ENCODE measurements at regions not wholly inside any gene's neighbourhood (a gene's known extent, or its start where the extent isn't known, plus 50 kb on each side); places are given as distances from the start of the nearest gene placed in this dataset.

DNA sequence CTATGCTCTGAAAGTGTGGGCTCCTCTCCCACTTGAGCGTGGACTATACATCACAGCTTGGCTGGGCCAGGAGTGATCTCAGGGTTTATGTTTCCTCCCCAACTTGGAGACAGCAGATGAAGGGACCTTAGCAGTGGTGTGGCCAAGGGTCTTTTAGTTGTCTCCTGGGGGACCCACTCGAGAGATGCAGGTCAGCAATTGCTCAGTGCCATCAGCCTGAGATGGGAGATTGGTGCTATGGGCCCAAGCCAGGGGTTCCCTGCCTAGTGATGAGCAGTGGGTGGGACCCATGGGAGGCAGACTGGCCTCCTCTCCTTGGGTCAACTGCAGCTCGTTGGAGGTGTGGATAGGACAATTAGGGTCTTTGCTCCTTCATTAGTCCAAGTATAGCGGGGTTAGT is 510.5 kb upstream of the FSHR start:
- Histone ChIP-seq H2AK5ac (ENCODE audit: low read length, severe bottlenecking) (no peak overlapping the region), H2AFZ (ENCODE audit: low read depth, low read length) (no peak overlapping the region)

DNA sequence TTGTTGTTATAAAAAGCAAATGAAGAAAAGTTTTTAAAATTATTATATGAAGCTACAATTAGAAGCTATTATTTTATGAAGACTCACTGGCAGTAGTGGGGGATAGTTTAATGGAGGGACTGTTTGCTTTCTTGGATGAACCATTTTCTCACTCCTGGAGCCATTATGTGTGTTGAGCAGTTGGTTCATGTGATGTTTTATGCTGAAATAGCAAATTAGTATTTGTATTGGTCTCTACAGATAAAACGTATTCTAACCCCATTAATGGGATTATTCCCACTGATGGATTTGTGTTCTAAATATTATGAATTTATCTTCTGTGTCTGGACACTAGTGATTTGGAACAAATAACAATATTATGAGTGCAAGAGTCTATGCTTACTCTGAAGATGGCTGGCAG is 507.5 kb upstream of the FSHR start:
- no peak for DNase-seq
- Histone ChIP-seq H3K14ac (ENCODE audit: low read length in 2 of 2) (no peak overlapping the region), H3K27ac (ENCODE audit: low read length, poor library complexity, severe bottlenecking) (no peak overlapping the region), H3K23ac (ENCODE audit: low read length in 2 of 2) (no peak overlapping the region), H3K18ac (ENCODE audit: low read depth in 1 of 2, low read length in 2 of 2) (no peak overlapping the region), H3K4ac (ENCODE audit: low read depth in 1 of 2, low read length in 2 of 2) (no peak overlapping the region), H3K27me3 (ENCODE audit: control insufficient read depth in 1 of 2, insufficient read depth in 1 of 2, low read length in 2 of 2) (no peaks in the 10 kb centered on the region), H2BK15ac (ENCODE audit: low read depth, poor library complexity, severe bottlenecking) (no peak overlapping the region), H3K79me1 (replicated peaks; ENCODE audit: low read length, poor library complexity, severe bottlenecking) (no peaks in the 10 kb centered on the region), H2BK12ac (ENCODE audit: low read length in 2 of 2) (no peak overlapping the region), H3K4me2 (ENCODE audit: low read length, poor library complexity, severe bottlenecking) (no peak overlapping the region), H2AFZ (ENCODE audit: low read depth, low read length) (no peak overlapping the region), H4K91ac (ENCODE audit: low read length) (no peak overlapping the region), H3K9me3 (ENCODE audit: control insufficient read depth, low read length) (no peaks in the 10 kb centered on the region), H4K8ac (ENCODE audit: low read length) (no peak overlapping the region), H2AK5ac (ENCODE audit: low read length, severe bottlenecking) (no peak overlapping the region), H2BK5ac (ENCODE audit: low read depth, low read length, poor library complexity, severe bottlenecking) (no peak overlapping the region), H3K4me3 (ENCODE audit: insufficient read depth in 1 of 2, low read depth in 1 of 2, low read length in 2 of 2) (no peak overlapping the region), H3K36me3 (ENCODE audit: control insufficient read depth in 1 of 2, insufficient read depth in 2 of 2, low read depth in 1 of 2, low read length in 2 of 2) (no peaks in the 10 kb centered on the region), H3K4me1 (ENCODE audit: control insufficient read depth, insufficient read depth, low read depth, low read length) (no peaks in the 10 kb centered on the region), H2BK120ac (ENCODE audit: low read depth, low read length) (no peak overlapping the region), H3K9ac (ENCODE audit: low read length) (no peak overlapping the region)
- WGBS, result no CpG with 5 or more reads among the region's 1 CpG

More for the DNA sequence above, 510.5 kb upstream of the FSHR start:
- Histone ChIP-seq H2BK5ac (ENCODE audit: low read depth, low read length, poor library complexity, severe bottlenecking) (no peak overlapping the region), H3K36me3 (ENCODE audit: control insufficient read depth in 1 of 2, insufficient read depth in 2 of 2, low read depth in 1 of 2, low read length in 2 of 2) (no peaks in the 10 kb centered on the region), H3K27ac (ENCODE audit: low read length, poor library complexity, severe bottlenecking) (no peak overlapping the region), H3K4me2 (ENCODE audit: low read length, poor library complexity, severe bottlenecking) (no peak overlapping the region), H3K14ac (ENCODE audit: low read length in 2 of 2) (no peak overlapping the region), H3K18ac (ENCODE audit: low read depth in 1 of 2, low read length in 2 of 2) (no peak overlapping the region), H3K27me3 (ENCODE audit: control insufficient read depth in 1 of 2, insufficient read depth in 1 of 2, low read length in 2 of 2) (no peaks in the 10 kb centered on the region), H3K4me3 (ENCODE audit: insufficient read depth in 1 of 2, low read depth in 1 of 2, low read length in 2 of 2) (no peak overlapping the region), H3K4ac (ENCODE audit: low read depth in 1 of 2, low read length in 2 of 2) (no peak overlapping the region), H4K8ac (ENCODE audit: low read length) (no peak overlapping the region), H3K4me1 (ENCODE audit: control insufficient read depth, insufficient read depth, low read depth, low read length) (no peaks in the 10 kb centered on the region), H3K9me3 (ENCODE audit: control insufficient read depth, low read length) (no peaks in the 10 kb centered on the region), H3K23ac (ENCODE audit: low read length in 2 of 2) (no peak overlapping the region), H3K79me1 (replicated peaks; ENCODE audit: low read length, poor library complexity, severe bottlenecking) (no peaks in the 10 kb centered on the region), H3K9ac (ENCODE audit: low read length) (no peak overlapping the region), H2BK120ac (ENCODE audit: low read depth, low read length) (no peak overlapping the region), H4K91ac (ENCODE audit: low read length) (no peak overlapping the region), H2BK15ac (ENCODE audit: low read depth, poor library complexity, severe bottlenecking) (no peak overlapping the region), H2BK12ac (ENCODE audit: low read length in 2 of 2) (no peak overlapping the region)
- WGBS, result 71% methylated on average over 4 of the region's 4 CpGs
- no peak for DNase-seq

DNA sequence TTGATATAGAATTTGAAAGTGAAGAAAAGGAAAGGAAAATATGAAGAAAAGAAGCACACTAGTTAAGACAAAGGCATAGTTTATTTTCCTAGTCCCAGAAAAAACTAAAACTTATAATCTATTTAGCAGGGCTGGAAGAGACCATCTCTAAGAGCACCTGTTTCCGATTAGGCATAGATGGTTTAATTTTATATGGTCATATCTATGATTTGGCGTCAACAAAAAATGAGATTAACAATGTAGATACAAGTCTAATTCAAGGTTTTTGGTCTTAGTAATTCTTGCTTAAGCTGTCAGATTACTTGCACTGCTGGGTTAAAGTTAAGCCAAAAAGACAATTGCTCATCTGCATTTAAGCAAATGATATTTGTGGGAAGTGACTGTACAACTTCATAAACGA is 502.5 kb upstream of the FSHR start:
- no peaks in the 10 kb centered on the region for H3K9me3 ChIP-seq (ENCODE audit: control insufficient read depth, low read length)
- no peak overlapping the region for H2BK120ac ChIP-seq (ENCODE audit: low read depth, low read length)
- H3K4me2 ChIP-seq (ENCODE audit: low read length, poor library complexity, severe bottlenecking), result no peak overlapping the region
- no peak overlapping the region for H3K9ac ChIP-seq (ENCODE audit: low read length)
- no peak for DNase-seq
- H2BK5ac ChIP-seq (ENCODE audit: low read depth, low read length, poor library complexity, severe bottlenecking), result no peak overlapping the region
- H3K14ac ChIP-seq (ENCODE audit: low read length in 2 of 2), result no peak overlapping the region
- no peak overlapping the region for H3K27ac ChIP-seq (ENCODE audit: low read length, poor library complexity, severe bottlenecking)
- H4K91ac ChIP-seq (ENCODE audit: low read length), result no peak overlapping the region
- no peaks in the 10 kb centered on the region for H3K79me1 ChIP-seq (replicated peaks; ENCODE audit: low read length, poor library complexity, severe bottlenecking)
- no peak overlapping the region for H3K4ac ChIP-seq (ENCODE audit: low read depth in 1 of 2, low read length in 2 of 2)
- no peaks in the 10 kb centered on the region for H3K4me1 ChIP-seq (ENCODE audit: control insufficient read depth, insufficient read depth, low read depth, low read length)
- no peak overlapping the region for H2AFZ ChIP-seq (ENCODE audit: low read depth, low read length)
- H4K8ac ChIP-seq (ENCODE audit: low read length), result no peak overlapping the region
- no peak overlapping the region for H3K4me3 ChIP-seq (ENCODE audit: insufficient read depth in 1 of 2, low read depth in 1 of 2, low read length in 2 of 2)
- H3K36me3 ChIP-seq (ENCODE audit: control insufficient read depth in 1 of 2, insufficient read depth in 2 of 2, low read depth in 1 of 2, low read length in 2 of 2), result no peaks in the 10 kb centered on the region
- no peak overlapping the region for H2BK12ac ChIP-seq (ENCODE audit: low read length in 2 of 2)
- H2BK15ac ChIP-seq (ENCODE audit: low read depth, poor library complexity, severe bottlenecking), result no peak overlapping the region
- H2AK5ac ChIP-seq (ENCODE audit: low read length, severe bottlenecking), result no peak overlapping the region
- H3K27me3 ChIP-seq (ENCODE audit: control insufficient read depth in 1 of 2, insufficient read depth in 1 of 2, low read length in 2 of 2), result no peaks in the 10 kb centered on the region
- H3K18ac ChIP-seq (ENCODE audit: low read depth in 1 of 2, low read length in 2 of 2), result no peak overlapping the region
- WGBS, result 95% methylated on average over 2 of the region's 3 CpGs
- no peak overlapping the region for H3K23ac ChIP-seq (ENCODE audit: low read length in 2 of 2)

DNA sequence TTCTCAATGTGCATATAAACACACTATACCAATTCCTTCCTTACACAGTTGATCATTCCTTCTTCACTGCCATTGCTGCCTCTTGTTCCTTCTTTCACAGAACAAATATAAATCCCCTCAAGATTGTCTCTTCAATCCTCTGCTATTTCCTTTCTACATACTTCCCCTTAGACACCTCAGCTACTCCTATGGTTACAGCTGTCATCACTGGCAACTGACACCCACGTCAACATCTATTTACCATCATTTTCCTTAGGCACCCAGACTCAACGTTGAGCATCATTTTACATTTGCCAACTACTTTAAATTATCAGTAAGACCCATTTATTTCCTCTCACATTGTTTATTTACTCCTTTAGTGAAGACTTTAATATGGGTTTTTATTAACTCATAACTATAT is 488.8 kb upstream of the FSHR start:
- Histone ChIP-seq H3K27me3 (ENCODE audit: control insufficient read depth in 1 of 2, insufficient read depth in 1 of 2, low read length in 2 of 2) (no peaks in the 10 kb centered on the region), H3K23ac (ENCODE audit: low read length in 2 of 2) (no peak overlapping the region), H3K4ac (ENCODE audit: low read depth in 1 of 2, low read length in 2 of 2) (no peak overlapping the region), H3K4me1 (ENCODE audit: control insufficient read depth, insufficient read depth, low read depth, low read length) (no peaks in the 10 kb centered on the region), H3K27ac (ENCODE audit: low read length, poor library complexity, severe bottlenecking) (no peak overlapping the region), H3K9me3 (ENCODE audit: control insufficient read depth, low read length) (peaks cover 13% of the 10 kb centered on the region), H3K18ac (ENCODE audit: low read depth in 1 of 2, low read length in 2 of 2) (no peak overlapping the region), H2BK5ac (ENCODE audit: low read depth, low read length, poor library complexity, severe bottlenecking) (no peak overlapping the region), H2AFZ (ENCODE audit: low read depth, low read length) (no peak overlapping the region), H3K4me2 (ENCODE audit: low read length, poor library complexity, severe bottlenecking) (no peak overlapping the region), H2BK15ac (ENCODE audit: low read depth, poor library complexity, severe bottlenecking) (no peak overlapping the region), H2BK120ac (ENCODE audit: low read depth, low read length) (no peak overlapping the region), H4K91ac (ENCODE audit: low read length) (no peak overlapping the region), H2BK12ac (ENCODE audit: low read length in 2 of 2) (no peak overlapping the region), H3K4me3 (ENCODE audit: insufficient read depth in 1 of 2, low read depth in 1 of 2, low read length in 2 of 2) (no peak overlapping the region), H3K9ac (ENCODE audit: low read length) (no peak overlapping the region), H3K14ac (ENCODE audit: low read length in 2 of 2) (no peak overlapping the region), H3K36me3 (ENCODE audit: control insufficient read depth in 1 of 2, insufficient read depth in 2 of 2, low read depth in 1 of 2, low read length in 2 of 2) (no peaks in the 10 kb centered on the region), H4K8ac (ENCODE audit: low read length) (no peak overlapping the region), H2AK5ac (ENCODE audit: low read length, severe bottlenecking) (no peak overlapping the region), H3K79me1 (replicated peaks; ENCODE audit: low read length, poor library complexity, severe bottlenecking) (no peaks in the 10 kb centered on the region)
- DNase-seq, result no peak
- WGBS, result 79% methylated on average over 2 of the region's 2 CpGs

Data from mesenchymal stem cell (in vitro differentiated cells and primary cell).